ENCODE measurements at regions not wholly inside any gene's neighbourhood (a gene's known extent, or its start where the extent isn't known, plus 50 kb on each side); places are given as distances from the start of the nearest gene placed in this dataset.

- DNase-seq (ENCODE audit: low read depth) = no peak
- POLR2A ChIA-PET = no interaction called here
- no peaks in the 10 kb centered on the region for H3K36me3 ChIP-seq (ENCODE audit: control insufficient read depth, insufficient read depth, low read length)
- no peaks in the 10 kb centered on the region for H3K27me3 ChIP-seq (ENCODE audit: control insufficient read depth, insufficient read depth, low read length)
- H3K4me3 ChIP-seq (ENCODE audit: low read depth, low read length) = no peak overlapping the region
- CTCF ChIA-PET = interaction anchor here (0.6 kb wide), 1 partner anchor 580 kb away, joined by 3 read pairs; no protein-coding TSS in a partner anchor
- TF ChIP-seq CTCF (IDR thresholded peaks at IDR 0.05; ENCODE audit: insufficient read depth, low read depth, low read length) = no peak
Measured at GRCh38 chr19:28511655-28512054, 701.3 kb downstream of the UQCRFS1 start.

- DNase-seq (ENCODE audit: low read depth) = no peak
Measured at GRCh38 chr19:28509079-28509895, 703.7 kb downstream of the UQCRFS1 start.

GRCh38 chr19:28508666-28509065 lies 704.3 kb downstream of the UQCRFS1 start:
- no peak for DNase-seq (ENCODE audit: low read depth)
- CTCF ChIA-PET = no interaction called here
- Histone ChIP-seq H3K36me3 (ENCODE audit: control insufficient read depth, insufficient read depth, low read length) (no peaks in the 10 kb centered on the region), H3K4me3 (ENCODE audit: low read depth, low read length) (no peak overlapping the region), H3K27me3 (ENCODE audit: control insufficient read depth, insufficient read depth, low read length) (no peaks in the 10 kb centered on the region)
- TF ChIP-seq CTCF (IDR thresholded peaks at IDR 0.05; ENCODE audit: insufficient read depth, low read depth, low read length) = no peak
- POLR2A ChIA-PET = no interaction called here

More at GRCh38 chr19:28509079-28509895, 703.7 kb downstream of the UQCRFS1 start:
- H3K36me3 ChIP-seq (ENCODE audit: control insufficient read depth, insufficient read depth, low read length) = no peaks in the 10 kb centered on the region
- no peak overlapping the region for H3K4me3 ChIP-seq (ENCODE audit: low read depth, low read length)
- POLR2A ChIA-PET = no interaction called here
- CTCF ChIA-PET = no interaction called here
- no peak for TF ChIP-seq CTCF (IDR thresholded peaks at IDR 0.05; ENCODE audit: insufficient read depth, low read depth, low read length)
- H3K27me3 ChIP-seq (ENCODE audit: control insufficient read depth, insufficient read depth, low read length) = no peaks in the 10 kb centered on the region

GRCh38 chr19:28505933-28506332 lies 707.0 kb downstream of the UQCRFS1 start:
- no peak for DNase-seq (ENCODE audit: low read depth)
- no peak for TF ChIP-seq CTCF (IDR thresholded peaks at IDR 0.05; ENCODE audit: insufficient read depth, low read depth, low read length)
- Histone ChIP-seq H3K36me3 (ENCODE audit: control insufficient read depth, insufficient read depth, low read length) (no peaks in the 10 kb centered on the region), H3K27me3 (ENCODE audit: control insufficient read depth, insufficient read depth, low read length) (no peaks in the 10 kb centered on the region), H3K4me3 (ENCODE audit: low read depth, low read length) (no peak overlapping the region)
- ChIA-PET CTCF (interaction anchor here (1.2 kb wide), 1 partner anchor 8 kb away, joined by 3 read pairs; no protein-coding TSS in a partner anchor), POLR2A (no interaction called here)

- CTCF ChIA-PET = interaction anchor here (1.2 kb wide), 1 partner anchor 9 kb away, joined by 3 read pairs; no protein-coding TSS in a partner anchor
- no peaks in the 10 kb centered on the region for H3K36me3 ChIP-seq (ENCODE audit: control insufficient read depth, insufficient read depth, low read length)
- POLR2A ChIA-PET = no interaction called here
- H3K27me3 ChIP-seq (ENCODE audit: control insufficient read depth, insufficient read depth, low read length) = no peaks in the 10 kb centered on the region
- no peak for TF ChIP-seq CTCF (IDR thresholded peaks at IDR 0.05; ENCODE audit: insufficient read depth, low read depth, low read length)
- no peak for DNase-seq (ENCODE audit: low read depth)
- H3K4me3 ChIP-seq (ENCODE audit: low read depth, low read length) = no peak overlapping the region
Measured at GRCh38 chr19:28505134-28505533, 707.8 kb downstream of the UQCRFS1 start.

All from BJ (cell line).